Activated naive CD4-positive, alpha-beta T cell treated with anti-CD3 and anti-CD28 coated beads, Interleukin-2, amount 10 ng/mL, durations not matched to agents 7 days and 5 days (primary cell): ENCODE measurements at regions not wholly inside any gene's neighbourhood (a gene's known extent, or its start where the extent isn't known, plus 50 kb on each side); places are given as distances from the start of the nearest gene placed in this dataset.

Experiments used
- CTCF ChIA-PET: fragments of 350-600 bp; sonication (Branson Sonifier 250); formaldehyde crosslinking; loops from one replicate; lab custom pipeline; 2021; ENCODE audit warnings: antibody characterized with exemption; lab: Charles Lee
- DNase-seq: peaks from one replicate; pipeline ENCODE4 v3.0.0-alpha.2; 2020
- H3K27ac Mint-ChIP-seq: one replicate; pipeline ENCODE4 v1.8.0; 2021; ENCODE audit warnings: mild to moderate bottlenecking, moderate library complexity, mixed read lengths
- H3K27me3 Mint-ChIP-seq: one replicate; pipeline ENCODE4 v1.8.0; 2021; ENCODE audit warnings: mild to moderate bottlenecking, mixed read lengths
- H3K36me3 Mint-ChIP-seq: one replicate; pipeline ENCODE4 v1.8.0; 2021; ENCODE audit warnings: mixed read lengths
- H3K4me1 Mint-ChIP-seq: one replicate; pipeline ENCODE4 v1.8.0; 2021; ENCODE audit warnings: mixed read lengths
- H3K4me3 Mint-ChIP-seq: one replicate; pipeline ENCODE4 v1.8.0; 2021; ENCODE audit warnings: mild to moderate bottlenecking, moderate library complexity, mixed read lengths
- H3K9me3 Mint-ChIP-seq: one replicate; pipeline ENCODE4 v1.8.0; 2021; ENCODE audit warnings: mixed read lengths

- Mint-ChIP-seq H3K27ac (no peak overlapping the region), H3K4me1 (no peaks in the 10 kb centered on the region), H3K36me3 (no peaks in the 10 kb centered on the region), H3K9me3 (no peaks in the 10 kb centered on the region), H3K4me3 (no peak overlapping the region), H3K27me3 (no peaks in the 10 kb centered on the region)
- CTCF ChIA-PET: no interaction called here
- DNase-seq: no peak
Measured at GRCh38 chr12:97177481-97177880, 270.4 kb downstream of the NEDD1 start.

DNA sequence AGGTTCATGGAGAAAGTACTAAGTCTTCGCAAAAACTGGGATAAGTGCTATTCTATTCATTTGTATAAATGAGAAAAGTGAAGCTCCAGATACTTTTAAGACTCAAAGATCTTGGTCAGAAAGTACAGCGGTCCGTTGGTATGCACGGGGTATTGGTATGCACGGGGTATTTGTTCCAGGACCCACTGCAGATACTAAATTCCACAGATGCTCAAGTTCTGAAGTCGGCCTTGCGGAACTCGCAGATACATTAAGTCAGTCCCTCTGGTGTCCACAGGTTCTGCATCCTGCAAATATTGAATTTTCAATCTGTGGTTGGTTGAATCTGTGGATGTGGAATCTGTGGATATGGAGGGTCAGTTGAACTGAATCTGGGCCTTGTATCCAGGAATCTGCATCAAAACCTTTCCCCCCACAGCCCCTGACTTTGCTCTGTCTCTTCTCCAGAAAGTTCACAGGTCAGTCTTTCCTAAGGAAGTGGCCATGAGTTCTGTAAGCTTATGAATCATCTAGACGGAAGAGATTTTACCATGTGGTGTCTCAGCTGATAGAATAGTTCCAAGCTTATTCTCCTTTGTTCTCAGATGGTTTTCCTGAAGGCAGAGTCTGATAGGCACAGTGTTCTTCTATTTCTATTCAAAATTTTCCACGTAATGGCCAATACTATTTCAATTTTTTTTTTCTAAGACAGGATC, 274.7 kb downstream of the NEDD1 start:
- CTCF ChIA-PET: no interaction called here
- no peaks in the 10 kb centered on the region for H3K36me3 Mint-ChIP-seq
- H3K4me3 Mint-ChIP-seq: no peak overlapping the region
- no peaks in the 10 kb centered on the region for H3K27me3 Mint-ChIP-seq
- H3K4me1 Mint-ChIP-seq: no peaks in the 10 kb centered on the region
- no peak for DNase-seq
- no peaks in the 10 kb centered on the region for H3K9me3 Mint-ChIP-seq
- H3K27ac Mint-ChIP-seq: no peak overlapping the region

DNA sequence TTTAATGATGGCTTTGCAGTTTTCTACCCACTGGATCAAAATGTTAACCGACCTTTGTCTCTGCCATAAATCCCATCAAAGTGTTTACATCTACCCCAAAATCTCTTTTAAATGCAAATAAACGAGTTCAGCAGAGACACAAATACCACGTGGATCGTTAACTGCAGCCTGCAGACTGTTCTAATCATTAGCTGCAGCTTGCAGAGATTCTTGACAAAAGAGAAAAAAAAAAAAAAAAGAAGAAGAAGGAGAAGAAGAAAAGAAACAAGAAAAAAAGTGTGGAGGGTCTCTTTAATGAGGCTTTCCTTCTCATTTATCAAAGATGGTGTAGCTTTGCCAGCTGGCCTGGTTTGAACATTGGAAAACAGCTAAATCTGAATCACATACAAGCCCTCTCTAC, 275.7 kb downstream of the NEDD1 start:
- Mint-ChIP-seq H3K27ac (no peak overlapping the region), H3K4me1 (no peaks in the 10 kb centered on the region), H3K36me3 (no peaks in the 10 kb centered on the region), H3K27me3 (no peaks in the 10 kb centered on the region), H3K9me3 (no peaks in the 10 kb centered on the region), H3K4me3 (no peak overlapping the region)
- DNase-seq: no peak
- CTCF ChIA-PET: no interaction called here

DNA sequence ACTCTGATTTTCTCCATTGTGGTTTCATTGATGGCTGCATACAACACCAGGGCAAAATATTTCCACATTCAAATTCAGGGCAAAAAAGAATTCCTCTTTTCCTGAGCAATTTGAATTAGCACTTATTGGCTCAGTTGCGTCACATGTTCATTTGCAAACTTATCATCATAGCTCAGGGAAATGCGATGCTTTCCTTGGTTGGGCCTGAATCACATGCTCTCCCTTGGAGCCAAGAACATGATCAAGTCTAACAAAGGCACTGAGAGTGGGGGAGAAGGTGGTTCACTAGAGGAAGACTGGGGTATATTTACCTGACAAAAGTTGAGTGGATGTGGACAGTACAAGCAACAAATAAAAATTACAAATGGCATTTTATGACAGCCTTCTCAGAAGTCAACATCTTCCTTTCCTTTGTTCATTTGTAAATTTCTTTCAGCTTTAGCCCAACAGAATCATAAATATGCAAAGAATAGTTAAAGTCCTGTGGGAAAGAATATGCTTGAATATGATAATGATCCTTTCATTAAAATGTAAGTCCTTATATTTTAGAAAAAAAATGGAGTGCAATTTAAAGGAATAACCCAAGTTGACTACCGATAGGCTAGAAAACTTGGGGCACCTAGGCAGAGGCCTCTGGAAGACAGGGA, 277.2 kb downstream of the NEDD1 start:
- CTCF ChIA-PET: no interaction called here
- Mint-ChIP-seq H3K9me3 (no peaks in the 10 kb centered on the region), H3K4me3 (no peak overlapping the region), H3K27ac (no peak overlapping the region), H3K27me3 (no peaks in the 10 kb centered on the region), H3K36me3 (no peaks in the 10 kb centered on the region), H3K4me1 (no peaks in the 10 kb centered on the region)
- no peak for DNase-seq

GRCh38 chr12:97185567-97185966, 277.0 kb upstream of the RMST start:
- H3K27ac Mint-ChIP-seq: no peak overlapping the region
- no peaks in the 10 kb centered on the region for H3K4me1 Mint-ChIP-seq
- CTCF ChIA-PET: no interaction called here
- no peaks in the 10 kb centered on the region for H3K27me3 Mint-ChIP-seq
- no peak overlapping the region for H3K4me3 Mint-ChIP-seq
- no peaks in the 10 kb centered on the region for H3K9me3 Mint-ChIP-seq
- no peaks in the 10 kb centered on the region for H3K36me3 Mint-ChIP-seq
- no peak for DNase-seq

DNA sequence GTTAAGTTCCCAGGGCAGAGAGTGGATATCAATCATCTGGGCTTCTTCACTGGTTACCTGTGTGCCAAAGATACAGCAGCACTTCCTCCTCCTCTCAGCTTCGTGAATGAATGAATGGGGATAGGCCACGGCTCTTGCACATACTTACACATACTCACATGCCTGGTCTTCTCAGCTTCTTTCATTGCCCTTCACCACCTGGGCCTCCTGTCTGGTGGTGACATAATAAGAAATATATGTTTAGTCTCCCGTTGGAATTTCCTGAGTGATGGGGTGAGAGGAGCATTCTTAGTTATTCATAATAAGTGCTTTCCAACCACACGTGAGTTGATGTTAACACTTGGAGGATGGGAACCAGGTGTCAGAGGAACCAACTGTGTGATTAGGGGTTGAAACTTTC, 268.1 kb upstream of the RMST start:
- Mint-ChIP-seq H3K27me3 (no peaks in the 10 kb centered on the region), H3K36me3 (no peaks in the 10 kb centered on the region), H3K27ac (no peak overlapping the region), H3K9me3 (peaks cover 2% of the 10 kb centered on the region), H3K4me1 (no peaks in the 10 kb centered on the region), H3K4me3 (no peak overlapping the region)
- CTCF ChIA-PET: no interaction called here
- no peak for DNase-seq

DNA sequence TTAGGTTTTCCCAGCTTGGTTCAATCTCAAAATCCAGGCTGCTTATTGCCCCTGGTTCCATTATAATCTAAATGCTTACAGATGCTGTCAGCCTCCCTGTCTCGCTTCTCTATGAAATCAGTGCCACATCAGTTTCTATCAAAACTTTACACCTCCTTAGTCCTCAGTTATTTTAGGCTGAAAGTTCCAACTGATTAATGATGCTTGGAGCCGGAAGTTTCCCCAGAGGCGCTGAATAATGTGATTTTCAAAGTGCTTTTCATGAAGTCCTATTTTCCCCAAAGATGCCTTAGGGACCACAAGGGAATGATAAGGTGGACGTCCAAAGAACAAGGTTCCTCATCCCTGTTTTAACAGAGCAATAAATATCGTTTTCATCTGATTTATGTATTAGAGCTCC, 262.4 kb upstream of the RMST start:
- DNase-seq: no peak
- Mint-ChIP-seq H3K9me3 (no peaks in the 10 kb centered on the region), H3K36me3 (no peaks in the 10 kb centered on the region), H3K27ac (no peak overlapping the region), H3K4me3 (no peak overlapping the region), H3K27me3 (no peaks in the 10 kb centered on the region), H3K4me1 (no peaks in the 10 kb centered on the region)
- CTCF ChIA-PET: no interaction called here

GRCh38 chr12:97203408-97203807, 259.2 kb upstream of the RMST start:
- DNase-seq: no peak
- CTCF ChIA-PET: no interaction called here
- Mint-ChIP-seq H3K4me1 (no peaks in the 10 kb centered on the region), H3K4me3 (no peak overlapping the region), H3K27me3 (no peaks in the 10 kb centered on the region), H3K27ac (no peak overlapping the region), H3K9me3 (no peaks in the 10 kb centered on the region), H3K36me3 (no peaks in the 10 kb centered on the region)

GRCh38 chr12:97209997-97210396, 252.6 kb upstream of the RMST start:
- no peaks in the 10 kb centered on the region for H3K4me1 Mint-ChIP-seq
- H3K36me3 Mint-ChIP-seq: no peaks in the 10 kb centered on the region
- no peak overlapping the region for H3K27ac Mint-ChIP-seq
- CTCF ChIA-PET: no interaction called here
- no peak overlapping the region for H3K4me3 Mint-ChIP-seq
- no peak for DNase-seq
- H3K27me3 Mint-ChIP-seq: no peaks in the 10 kb centered on the region
- H3K9me3 Mint-ChIP-seq: peaks cover 1% of the 10 kb centered on the region

DNA sequence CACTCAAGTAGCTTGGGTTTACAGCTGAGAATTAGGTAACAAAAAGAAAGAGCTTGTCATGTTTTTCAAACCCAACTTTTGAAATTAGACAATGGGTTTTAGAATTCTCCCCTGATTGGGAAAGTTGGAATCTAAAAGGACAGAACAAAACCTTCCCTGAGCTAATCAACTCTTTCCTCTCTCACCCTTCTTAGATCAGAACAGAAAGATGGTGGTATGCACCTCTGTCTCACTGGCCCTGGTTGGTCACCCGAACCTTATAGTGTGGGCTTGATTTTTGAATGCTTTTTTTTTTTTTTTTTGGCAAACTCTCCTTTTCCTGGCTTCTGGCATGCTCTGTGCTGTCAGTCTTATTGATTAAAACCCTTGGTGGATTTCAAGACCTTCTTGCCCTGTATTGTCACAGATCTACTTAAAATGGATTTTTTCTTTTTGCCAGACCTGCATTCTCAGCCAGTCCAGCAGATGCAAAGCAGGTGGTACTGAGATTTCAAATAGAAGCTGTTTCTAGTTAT, 251.1 kb upstream of the RMST start:
- Mint-ChIP-seq H3K4me1 (no peaks in the 10 kb centered on the region), H3K27ac (no peak overlapping the region), H3K36me3 (no peaks in the 10 kb centered on the region), H3K9me3 (peaks cover 1% of the 10 kb centered on the region), H3K27me3 (no peaks in the 10 kb centered on the region), H3K4me3 (no peak overlapping the region)
- DNase-seq: no peak
- CTCF ChIA-PET: interaction anchor here (1.5 kb wide), 1 partner anchor 20 kb away, joined by 3 read pairs; no protein-coding TSS in a partner anchor

DNA sequence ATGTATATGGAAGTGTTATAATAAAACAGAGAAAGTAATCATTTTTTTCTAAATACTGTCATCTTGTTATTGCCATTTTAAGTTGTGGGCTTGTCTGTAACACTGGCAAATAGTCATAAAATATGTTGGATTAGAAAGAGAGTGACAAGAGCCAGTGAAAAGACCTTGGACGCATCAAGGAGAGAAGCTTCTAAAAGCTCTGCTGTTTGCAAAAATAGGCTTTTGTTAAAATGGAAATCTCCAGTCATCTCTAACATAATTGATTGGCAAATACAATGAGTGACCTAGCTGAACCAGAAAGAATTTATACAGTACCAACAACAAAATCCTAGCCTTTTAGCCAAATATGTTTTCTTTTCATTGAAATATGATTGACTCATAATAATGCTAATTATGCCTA, 245.8 kb upstream of the RMST start:
- Mint-ChIP-seq H3K27ac (no peak overlapping the region), H3K27me3 (no peaks in the 10 kb centered on the region), H3K9me3 (peaks cover 1% of the 10 kb centered on the region), H3K36me3 (no peaks in the 10 kb centered on the region), H3K4me1 (no peaks in the 10 kb centered on the region), H3K4me3 (no peak overlapping the region)
- CTCF ChIA-PET: no interaction called here
- no peak for DNase-seq

DNA sequence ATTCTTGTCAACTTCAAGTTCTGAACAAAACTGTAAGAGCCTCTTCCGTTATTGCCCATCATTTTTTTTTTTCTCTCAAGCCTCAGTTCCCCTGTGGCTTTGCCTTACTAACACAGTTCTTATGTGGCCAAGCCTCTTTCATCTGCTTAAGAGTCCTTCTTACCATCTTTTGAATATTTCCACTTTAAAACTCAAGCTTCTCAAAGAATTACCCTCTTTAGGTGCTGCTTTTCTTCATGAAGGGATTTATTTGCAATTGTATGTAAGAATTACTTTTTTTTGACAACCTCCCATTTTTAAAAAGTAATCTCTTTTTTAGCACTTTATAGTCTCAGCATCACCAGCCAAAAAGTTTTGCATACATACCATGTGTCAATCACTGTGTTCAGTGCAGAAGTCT, 240.2 kb upstream of the RMST start:
- Mint-ChIP-seq H3K27ac (no peak overlapping the region), H3K9me3 (no peaks in the 10 kb centered on the region), H3K27me3 (no peaks in the 10 kb centered on the region), H3K36me3 (no peaks in the 10 kb centered on the region), H3K4me3 (no peak overlapping the region), H3K4me1 (no peaks in the 10 kb centered on the region)
- CTCF ChIA-PET: no interaction called here
- DNase-seq: no peak

DNA sequence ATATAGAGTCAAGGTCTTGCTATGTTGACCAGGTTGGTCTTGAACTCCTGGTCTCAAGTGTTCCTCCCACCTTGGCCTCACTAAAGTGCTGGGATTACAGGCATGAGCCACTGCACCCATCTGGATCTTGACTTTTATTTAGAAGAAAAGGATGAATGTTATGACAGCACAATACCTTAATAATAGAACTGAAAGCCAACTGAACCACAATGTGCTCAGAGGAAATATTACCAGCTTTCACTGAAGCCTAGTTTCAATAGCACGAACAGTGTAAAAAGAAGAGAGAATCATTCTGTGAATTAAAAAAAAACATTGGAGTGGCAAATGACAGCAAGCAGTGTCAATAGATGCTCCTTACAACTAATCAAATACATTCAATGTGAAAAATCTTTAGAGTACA, 239.2 kb upstream of the RMST start:
- Mint-ChIP-seq H3K4me3 (no peak overlapping the region), H3K4me1 (no peaks in the 10 kb centered on the region), H3K36me3 (no peaks in the 10 kb centered on the region), H3K27me3 (no peaks in the 10 kb centered on the region), H3K9me3 (no peaks in the 10 kb centered on the region), H3K27ac (no peak overlapping the region)
- DNase-seq: no peak
- CTCF ChIA-PET: interaction anchor here (0.7 kb wide), 2 partner anchors 309 to 870 kb away, joined by 3 to 5 read pairs; no protein-coding TSS in a partner anchor

GRCh38 chr12:97229004-97229403, 233.6 kb upstream of the RMST start:
- DNase-seq: no peak
- H3K9me3 Mint-ChIP-seq: no peaks in the 10 kb centered on the region
- CTCF ChIA-PET: no interaction called here
- no peak overlapping the region for H3K4me3 Mint-ChIP-seq
- no peaks in the 10 kb centered on the region for H3K27me3 Mint-ChIP-seq
- H3K27ac Mint-ChIP-seq: no peak overlapping the region
- no peaks in the 10 kb centered on the region for H3K36me3 Mint-ChIP-seq
- H3K4me1 Mint-ChIP-seq: no peaks in the 10 kb centered on the region

DNA sequence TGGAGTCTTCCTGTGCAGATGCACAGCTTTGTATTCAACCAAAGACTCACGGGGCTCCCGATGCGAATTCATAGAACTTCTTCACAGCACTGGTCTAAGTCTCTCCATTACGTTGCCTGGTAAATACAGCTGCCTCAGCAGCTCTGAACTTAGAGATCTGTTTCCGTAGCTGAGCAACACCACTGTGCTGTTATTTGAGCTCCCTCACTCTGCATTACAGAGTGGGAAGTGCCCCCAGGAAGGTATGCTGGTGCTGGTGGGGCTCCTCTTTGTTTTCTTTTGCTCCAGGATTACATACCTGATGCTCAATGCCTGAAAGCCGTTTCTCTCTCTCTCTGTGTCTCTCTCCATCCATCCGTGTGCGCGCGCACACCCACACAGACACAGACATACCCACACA, 227.5 kb upstream of the RMST start:
- Mint-ChIP-seq H3K36me3 (no peaks in the 10 kb centered on the region), H3K9me3 (no peaks in the 10 kb centered on the region)
- CTCF ChIA-PET: no interaction called here

More for the DNA sequence above, 227.5 kb upstream of the RMST start:
- H3K27ac Mint-ChIP-seq: no peak overlapping the region
- H3K4me3 Mint-ChIP-seq: no peak overlapping the region
- no peak for DNase-seq
- no peaks in the 10 kb centered on the region for H3K27me3 Mint-ChIP-seq
- H3K4me1 Mint-ChIP-seq: no peaks in the 10 kb centered on the region
